D721Med (cell line): ENCODE measurements at regions not wholly inside any gene's neighbourhood (a gene's known extent, or its start where the extent isn't known, plus 50 kb on each side); places are given as distances from the start of the nearest gene placed in this dataset.
"Not testable (repeated sequence)": the region's sequence is repeated elsewhere in the genome, so short reads cannot be mapped to it uniquely, and the experiment has no call there.

Experiments
- DNase-seq: peaks from one replicate; pipeline ENCODE4 v3.0.0; 2011; ENCODE audit warnings: low spot score; ENCODE audit not compliant: insufficient read length
- FAIRE-seq: peaks from 2 replicates; lab custom pipeline; 2011; peaks lifted over from hg19 to GRCh38; lab: Jason Lieb, UNC
- CTCF ChIP-seq: IDR thresholded peaks from 2 replicates; pipeline ENCODE4 v1.5.1; 2012; ENCODE audit warnings: mild to moderate bottlenecking, control low read depth; ENCODE audit not compliant: insufficient read depth; ENCODE audit errors: missing control alignments

GRCh38 chr3:96510334-96510733, 304.1 kb upstream of the EPHA6 start:
- FAIRE-seq (no peak), DNase-seq (no peak)
- TF ChIP-seq CTCF, result no peak

- DNase-seq (no peak), FAIRE-seq (no peak)
- TF ChIP-seq CTCF, result no peak
These were observed 277.2 kb upstream of the EPHA6 start for GRCh38 chr3:96537165-96537564.

GRCh38 chr3:96538186-96538585, 276.2 kb upstream of the EPHA6 start:
- no peak for FAIRE-seq
- DNase-seq, result no peak
- TF ChIP-seq CTCF, result no peak

GRCh38 chr3:96548073-96548472, 266.3 kb upstream of the EPHA6 start:
- no peak for DNase-seq
- FAIRE-seq, result no peak
- TF ChIP-seq CTCF, result no peak

GRCh38 chr3:96576935-96577334, 237.5 kb upstream of the EPHA6 start:
- DNase-seq (no peak), FAIRE-seq (no peak)
- no peak for TF ChIP-seq CTCF

GRCh38 chr3:96584066-96584465, 230.3 kb upstream of the EPHA6 start:
- TF ChIP-seq CTCF, result no peak
- no peak for DNase-seq
- no peak for FAIRE-seq

- DNase-seq, FAIRE-seq: not testable (repeated sequence)
These were observed 207.5 kb upstream of the EPHA6 start for GRCh38 chr3:96606865-96607264.

GRCh38 chr3:96619475-96619874, 194.9 kb upstream of the EPHA6 start:
- DNase-seq, result no peak
- no peak for FAIRE-seq
- no peak for TF ChIP-seq CTCF
